IMR-90 (cell line): ENCODE measurements at regions not wholly inside any gene's neighbourhood (a gene's known extent, or its start where the extent isn't known, plus 50 kb on each side); places are given as distances from the start of the nearest gene placed in this dataset.

ENCODE experiments used
- ATAC-seq: fragments of 200-7000 bp; cut with Tn5 transposase; 2 replicates; pipeline ENCODE4 v1.9.1; 2020; ENCODE audit warnings: low read depth, mild to moderate bottlenecking, moderate library complexity
- BruUV-seq: library from RNA; stranded (reverse); fragments of 400-500 nt; replicated peaks from 2 replicates; lab custom pipeline; 2021; lab: Mats Ljungman, UMichigan
- CTCF ChIA-PET: fragments of 300-600 bp; formaldehyde crosslinking; extraction: SDS; loops from one replicate; lab custom pipeline; 2021; ENCODE audit warnings: antibody characterized with exemption; lab: Yijun Ruan, JAX
- POLR2A ChIA-PET: fragments of 300-600 bp; sonication (Branson Sonifier 250); formaldehyde crosslinking; loops from one replicate; lab custom pipeline; 2022; ENCODE audit warnings: antibody characterized with exemption; ENCODE audit not compliant: unreplicated experiment; lab: Charles Lee
- DNase-seq: peaks from one replicate; pipeline ENCODE4 v3.0.0; 2013
- H2AFZ ChIP-seq: replicated peaks from 2 replicates; pipeline ENCODE3; 2013; ENCODE audit warnings: low read length, mild to moderate bottlenecking; ENCODE audit not compliant: poor library complexity
- H2AK5ac ChIP-seq: 2 replicates; pipeline ENCODE4 v1.6.1; 2013; ENCODE audit warnings: low read depth, low read length, inconsistent platforms
- H2AK9ac ChIP-seq: replicated peaks from 2 replicates; pipeline ENCODE3; 2013; ENCODE audit warnings: mild to moderate bottlenecking, low read depth, low read length, moderate library complexity; ENCODE audit not compliant: poor library complexity
- H2BK120ac ChIP-seq: 2 replicates; pipeline ENCODE4 v1.6.1; 2013; ENCODE audit warnings: low read depth, low read length, inconsistent platforms
- H2BK15ac ChIP-seq: 3 replicates; pipeline ENCODE4 v1.6.1; 2013; ENCODE audit warnings: low read depth, low read length, inconsistent platforms
- H2BK20ac ChIP-seq: 2 replicates; pipeline ENCODE4 v1.6.1; 2013; ENCODE audit warnings: low read depth, mild to moderate bottlenecking, inconsistent platforms, low read length, moderate library complexity
- H2BK5ac ChIP-seq: 2 replicates; pipeline ENCODE4 v1.6.1; 2013; ENCODE audit warnings: mild to moderate bottlenecking, low read depth, low read length, inconsistent platforms; ENCODE audit not compliant: poor library complexity, severe bottlenecking
- H3K14ac ChIP-seq: replicated peaks from 2 replicates; pipeline ENCODE4 v1.6.1; 2013; ENCODE audit warnings: low read depth, low read length, inconsistent platforms
- H3K18ac ChIP-seq: 2 replicates; pipeline ENCODE4 v1.6.1; 2013; ENCODE audit warnings: low read depth, low read length, control low read depth
- H3K23ac ChIP-seq: 2 replicates; pipeline ENCODE4 v1.6.1; 2013; ENCODE audit warnings: low read depth, low read length, inconsistent platforms
- H3K27ac ChIP-seq: 2 replicates; pipeline ENCODE4 v1.5.1; 2013; ENCODE audit warnings: mild to moderate bottlenecking, control low read depth, low read length; ENCODE audit not compliant: insufficient read depth
- H3K27me3 ChIP-seq: 2 replicates; pipeline ENCODE4 v1.6.1; 2013; ENCODE audit warnings: low read length; ENCODE audit not compliant: control insufficient read depth, insufficient read depth
- H3K36me3 ChIP-seq: 2 replicates; pipeline ENCODE4 v1.6.1; 2013; ENCODE audit warnings: low read length, mixed read lengths; ENCODE audit not compliant: control insufficient read depth, insufficient read depth
- H3K4ac ChIP-seq: 2 replicates; pipeline ENCODE4 v1.6.1; 2013; ENCODE audit warnings: low read depth, low read length, inconsistent platforms
- H3K4me1 ChIP-seq: 2 replicates; pipeline ENCODE4 v1.6.1; 2013; ENCODE audit warnings: low read length, mixed read lengths; ENCODE audit not compliant: control insufficient read depth, insufficient read depth
- H3K4me2 ChIP-seq: 2 replicates; pipeline ENCODE4 v1.6.1; 2013; ENCODE audit warnings: low read depth, mild to moderate bottlenecking, control low read depth, low read length, moderate library complexity
- H3K4me3 ChIP-seq: 2 replicates; pipeline ENCODE4 v1.5.1; 2013; ENCODE audit warnings: low read depth, mild to moderate bottlenecking, control low read depth, low read length, moderate library complexity; ENCODE audit not compliant: insufficient read depth
- H3K56ac ChIP-seq: 2 replicates; pipeline ENCODE4 v1.6.1; 2013; ENCODE audit warnings: low read length, inconsistent platforms; ENCODE audit not compliant: insufficient read depth; ENCODE audit errors: extremely low read depth
- H3K79me1 ChIP-seq, 2 experiments: 2 replicates each; pipeline ENCODE4 v1.6.1; 2013; ENCODE audit warnings: low read length in 2 of 2, inconsistent platforms in 1 of 2, low read depth in 1 of 2
- H3K9ac ChIP-seq: 2 replicates; pipeline ENCODE4 v1.6.1; 2013; ENCODE audit warnings: low read depth, low read length, control low read depth
- H3K9me1 ChIP-seq: 2 replicates; pipeline ENCODE4 v1.6.1; 2013; ENCODE audit warnings: low read length, inconsistent platforms; ENCODE audit not compliant: insufficient read depth
- H3K9me3 ChIP-seq: 2 replicates; pipeline ENCODE4 v1.6.1; 2013; ENCODE audit warnings: low read length; ENCODE audit not compliant: control insufficient read depth, insufficient read depth
- H4K20me1 ChIP-seq: 2 replicates; pipeline ENCODE4 v1.6.1; 2013; ENCODE audit warnings: low read length, inconsistent platforms; ENCODE audit not compliant: insufficient read depth
- H4K5ac ChIP-seq: 2 replicates; pipeline ENCODE4 v1.6.1; 2013; ENCODE audit warnings: mild to moderate bottlenecking, low read depth, low read length, control low read depth
- H4K8ac ChIP-seq, 2 experiments: 2 replicates each; pipeline ENCODE4 v1.6.1; 2013; ENCODE audit warnings: low read depth in 2 of 2, low read length in 2 of 2, control low read depth in 1 of 2, inconsistent platforms in 1 of 2
- H4K91ac ChIP-seq: 2 replicates; pipeline ENCODE4 v1.6.1; 2013; ENCODE audit warnings: low read depth, low read length, inconsistent platforms; ENCODE audit not compliant: insufficient read depth
- MXI1 ChIP-seq: IDR thresholded peaks from 2 replicates; pipeline ENCODE4 v1.6.1; 2012; ENCODE audit warnings: low read depth, mild to moderate bottlenecking, low read length, moderate library complexity, borderline replicate concordance
- WGBS, 2 experiments: methylation state at CpG; one replicate each; pipeline versions ENCODE4 v1.1.5 to v1.1.7; 2013; ENCODE audit warnings: missing lambda C conversion rate in 2 of 2; ENCODE audit not compliant: insufficient read length in 1 of 2; ENCODE audit errors: extremely low coverage in 2 of 2; 5-methylcytosine and 5-hydroxymethylcytosine counted together
- dilution Hi-C: fragments of 300-500 bp; cut with HindIII; formaldehyde crosslinking; loops from one replicate; pipeline ENCODE4 v1.14.3; 2018; ENCODE audit warnings: low sequenced_read_pairs; ENCODE audit not compliant: unreplicated experiment
- in situ Hi-C: fragments of 300-500 bp; cut with MboI; formaldehyde crosslinking; loops from 3 replicates; pipeline ENCODE4 v1.14.3; 2019; ENCODE audit warnings: low sequenced_read_pairs, inconsistent platforms, mixed read lengths
- intact Hi-C: fragments of 100-400 bp; cut with micrococcal nuclease; formaldehyde crosslinking; loops from 2 replicates; pipeline ENCODE4 v1.10.0; 2022

- H2AK5ac ChIP-seq: peak overlapping the region; percentile 73; the same call in 1 of the 2 replicates
- no peaks in the 10 kb centered on the region for H3K9me3 ChIP-seq
- no peaks in the 10 kb centered on the region for H3K27me3 ChIP-seq
- H3K4me2 ChIP-seq: no peak overlapping the region
- H2AFZ ChIP-seq: peak overlapping the region; percentile 66
- H3K9ac ChIP-seq: no peak overlapping the region
- peaks cover 0 to 19% of the 10 kb centered on the region in 2 experiments; a peak in 2 of 4 replicates for H3K79me1 ChIP-seq
- H4K91ac ChIP-seq: no peak overlapping the region
- H4K8ac ChIP-seq: peak overlapping the region in 1 of 2 experiments; percentile 31; a peak in 2 of 4 replicates
- no TSS peak for BruUV-seq
- peak overlapping the region; percentile 16; the same call in 1 of the 2 replicates for H3K14ac ChIP-seq
- H4K5ac ChIP-seq: 0 out of 2 replicates have a peak overlapping the region, but pooled peaks have one; percentile 18
- 95 to 100% methylated on average over 2 of the region's 2 CpGs for WGBS, 2 experiments
- no peak for ATAC-seq
- H3K18ac ChIP-seq: no peak overlapping the region; the same call in 1 of the 2 replicates
- no peak for TF ChIP-seq MXI1
- peaks cover 40% of the 10 kb centered on the region for H3K9me1 ChIP-seq
- POLR2A ChIA-PET: no interaction called here
- no peaks in the 10 kb centered on the region for H3K36me3 ChIP-seq
- no peak overlapping the region for H3K27ac ChIP-seq
- intact Hi-C loops (no loop called here), in situ Hi-C loops (no loop called here), dilution Hi-C loops (no loop called here)
- H3K56ac ChIP-seq: no peak overlapping the region
- H3K4me3 ChIP-seq: no peak overlapping the region
- DNase-seq: no peak
- no peaks in the 10 kb centered on the region for H4K20me1 ChIP-seq
- CTCF ChIA-PET: no interaction called here
- peak overlapping the region; percentile 40; the same call in 1 of the 2 replicates for H3K4ac ChIP-seq
- H2BK20ac ChIP-seq: peak overlapping the region; percentile 77
- H2BK120ac ChIP-seq: peak overlapping the region; percentile 22; the same call in 1 of the 2 replicates
- H2BK15ac ChIP-seq: peak overlapping the region; percentile 99; the same call in 2 of the 3 replicates
- no peak overlapping the region for H3K23ac ChIP-seq
- H3K4me1 ChIP-seq: peaks cover 52% of the 10 kb centered on the region
- H2AK9ac ChIP-seq: no peak overlapping the region
- peak overlapping the region; percentile 99 for H2BK5ac ChIP-seq
These were observed 82.1 kb downstream of the MRPL14 start for GRCh38 chr6:44044940-44045671.
